Prostate gland (tissue), 2 donors: ENCODE measurements at regions not wholly inside any gene's neighbourhood (a gene's known extent, or its start where the extent isn't known, plus 50 kb on each side); places are given as distances from the start of the nearest gene placed in this dataset.
"Not testable (repeated sequence)": the region's sequence is repeated elsewhere in the genome, so short reads cannot be mapped to it uniquely, and the experiment has no call there.

Source experiments
- DNase-seq: peaks from one replicate; pipeline ENCODE4 v3.0.0-alpha.2; 2019; ENCODE audit warnings: low spot score
- H3K27ac ChIP-seq, 2 donors: fragments of 200-600 bp; sonication (generic); 2 replicates each; pipeline ENCODE4 v1.5.1; 2017 to 2019
- H3K27me3 ChIP-seq: fragments of 200-600 bp; sonication (generic); replicated peaks from 2 replicates; pipeline ENCODE4 v1.5.1; 2019; ENCODE audit not compliant: insufficient read depth
- H3K36me3 ChIP-seq, 2 donors: fragments of 200-600 bp; sonication (generic); 1 replicate in 1 of 2; 2 replicates in 1 of 2; pipeline versions ENCODE4 v1.5.1 to v1.8.1; 2017 to 2019
- H3K4me1 ChIP-seq: fragments of 200-600 bp; sonication (generic); replicated peaks from 2 replicates; pipeline ENCODE4 v1.5.1; 2019
- H3K4me3 ChIP-seq, 2 donors: fragments of 200-600 bp; sonication (generic); 2 replicates each; pipeline ENCODE4 v1.5.1; 2017 to 2019
- H3K9me3 ChIP-seq: fragments of 200-600 bp; sonication (generic); 2 replicates; pipeline ENCODE4 v1.5.1; 2017
- POLR2A ChIP-seq: fragments of 450-650 bp; IDR thresholded peaks from one replicate; pipeline ENCODE4 v1.6.1; 2016; ENCODE audit warnings: antibody characterized with exemption, mild to moderate bottlenecking
- POLR2AphosphoS5 ChIP-seq: sonication (generic); formaldehyde crosslinking; IDR thresholded peaks from one replicate; pipeline ENCODE4 v1.6.1; 2017; ENCODE audit warnings: antibody characterized with exemption
- WGBS: methylation state at CpG from one replicate; pipeline ENCODE4 v1.1.5; 2018; 5-methylcytosine and 5-hydroxymethylcytosine counted together
- intact Hi-C: fragments of 100-400 bp; cut with DNase I; formaldehyde crosslinking; loops from one replicate; pipeline ENCODE4 v1.14.2; 2022
- TF ChIP-seq, protein P1 (sequence below), 4 experiments: fragments of 200-600 bp in 2 of 4; fragments of 450-650 bp in 2 of 4; sonication (generic) in 2 of 4; IDR thresholded peaks; 1 replicate in 3 of 4; 2 replicates in 1 of 4; pipeline ENCODE4 v1.5.1; 2016 to 2019; ENCODE audit warnings: antibody characterized with exemption in 4 of 4, mild to moderate bottlenecking in 2 of 4, moderate library complexity in 2 of 4

DNA sequence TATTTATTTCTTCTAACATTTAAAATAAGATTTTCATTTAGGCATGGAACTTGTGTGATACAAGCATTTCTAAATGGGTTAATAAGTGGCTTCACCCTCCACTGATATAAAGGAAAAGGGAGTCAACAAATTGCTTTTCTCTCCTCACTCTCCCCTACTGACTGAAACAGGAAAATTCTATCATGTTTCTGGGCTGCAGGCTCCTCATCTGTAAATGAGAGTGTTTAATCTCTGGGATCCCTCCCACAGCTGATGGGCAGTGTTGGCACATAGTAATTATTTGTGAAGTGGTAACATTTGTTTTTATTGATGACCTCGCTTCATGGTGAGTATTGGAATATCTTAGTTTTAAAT, 69.8 kb upstream of the WARS2 start:
- Histone ChIP-seq H3K27me3 (no peaks in the 10 kb centered on the region), H3K9me3 (no peaks in the 10 kb centered on the region), H3K36me3 (no peaks in the 10 kb centered on the region), H3K4me3 (no peak overlapping the region), H3K27ac (no peak overlapping the region), H3K4me1 (no peaks in the 10 kb centered on the region)
- 100% methylated on average over 1 of the region's 1 CpG for WGBS
- no peak for DNase-seq
- TF ChIP-seq POLR2AphosphoS5 (no peak), POLR2A (no peak)
- TF ChIP-seq, protein P1, sequence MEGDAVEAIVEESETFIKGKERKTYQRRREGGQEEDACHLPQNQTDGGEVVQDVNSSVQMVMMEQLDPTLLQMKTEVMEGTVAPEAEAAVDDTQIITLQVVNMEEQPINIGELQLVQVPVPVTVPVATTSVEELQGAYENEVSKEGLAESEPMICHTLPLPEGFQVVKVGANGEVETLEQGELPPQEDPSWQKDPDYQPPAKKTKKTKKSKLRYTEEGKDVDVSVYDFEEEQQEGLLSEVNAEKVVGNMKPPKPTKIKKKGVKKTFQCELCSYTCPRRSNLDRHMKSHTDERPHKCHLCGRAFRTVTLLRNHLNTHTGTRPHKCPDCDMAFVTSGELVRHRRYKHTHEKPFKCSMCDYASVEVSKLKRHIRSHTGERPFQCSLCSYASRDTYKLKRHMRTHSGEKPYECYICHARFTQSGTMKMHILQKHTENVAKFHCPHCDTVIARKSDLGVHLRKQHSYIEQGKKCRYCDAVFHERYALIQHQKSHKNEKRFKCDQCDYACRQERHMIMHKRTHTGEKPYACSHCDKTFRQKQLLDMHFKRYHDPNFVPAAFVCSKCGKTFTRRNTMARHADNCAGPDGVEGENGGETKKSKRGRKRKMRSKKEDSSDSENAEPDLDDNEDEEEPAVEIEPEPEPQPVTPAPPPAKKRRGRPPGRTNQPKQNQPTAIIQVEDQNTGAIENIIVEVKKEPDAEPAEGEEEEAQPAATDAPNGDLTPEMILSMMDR (IDR thresholded peaks at IDR 0.05): no peak
- intact Hi-C loops: no loop called here

- H3K4me3 ChIP-seq, intact Hi-C loops, H3K36me3 ChIP-seq, H3K27ac ChIP-seq, H3K27me3 ChIP-seq, H3K4me1 ChIP-seq, H3K9me3 ChIP-seq, DNase-seq: not testable (repeated sequence)
- 81% methylated on average over 1 of the region's 1 CpG for WGBS
These were observed 72.8 kb upstream of the WARS2 start for GRCh38 chr1:119213213-119213612.

DNA sequence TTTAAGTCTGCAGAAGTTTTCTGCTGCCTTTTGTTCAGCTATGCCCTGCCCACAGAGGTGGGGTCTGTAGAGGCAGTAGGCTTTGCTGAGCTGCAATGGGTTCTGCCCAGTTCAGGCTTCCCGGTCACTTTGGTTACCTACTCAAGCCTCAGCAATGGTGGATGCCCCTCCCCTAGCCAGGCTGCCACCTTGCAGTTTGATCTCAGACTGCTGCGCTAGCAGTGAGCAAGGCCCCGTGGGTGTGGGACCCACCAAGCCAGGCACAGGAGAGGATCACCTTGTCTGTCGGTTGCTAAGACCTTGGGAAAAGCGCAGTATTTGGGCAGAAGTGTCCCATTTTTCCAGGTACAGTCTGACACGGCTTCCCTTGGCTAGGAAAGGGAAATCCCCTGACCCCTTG, 74.5 kb upstream of the WARS2 start:
- H3K27me3 ChIP-seq, H3K36me3 ChIP-seq, H3K27ac ChIP-seq, H3K4me1 ChIP-seq, H3K4me3 ChIP-seq, H3K9me3 ChIP-seq, intact Hi-C loops, DNase-seq: not testable (repeated sequence)
- 96% methylated on average over 6 of the region's 6 CpGs for WGBS

- no peak for DNase-seq
- Histone ChIP-seq H3K4me1 (no peaks in the 10 kb centered on the region), H3K27ac (no peak overlapping the region), H3K36me3 (no peaks in the 10 kb centered on the region), H3K9me3 (no peaks in the 10 kb centered on the region), H3K27me3 (no peaks in the 10 kb centered on the region), H3K4me3 (no peak overlapping the region)
- intact Hi-C loops: no loop called here
- TF ChIP-seq, protein P1 (IDR thresholded peaks at IDR 0.05): no peak
- TF ChIP-seq POLR2AphosphoS5: no peak
- TF ChIP-seq POLR2A: no peak
These were observed 76.9 kb upstream of the WARS2 start for GRCh38 chr1:119217309-119217828.

GRCh38 chr1:119219711-119220110, 79.3 kb upstream of the WARS2 start:
- intact Hi-C loops: no loop called here
- DNase-seq: no peak

GRCh38 chr1:119220991-119221390, 80.5 kb upstream of the WARS2 start:
- Histone ChIP-seq H3K4me3 (no peak overlapping the region), H3K36me3 (no peaks in the 10 kb centered on the region), H3K9me3 (no peaks in the 10 kb centered on the region), H3K27ac (no peak overlapping the region), H3K4me1 (no peaks in the 10 kb centered on the region), H3K27me3 (no peaks in the 10 kb centered on the region)
- intact Hi-C loops: no loop called here
- TF ChIP-seq POLR2A (no peak), POLR2AphosphoS5 (no peak)
- TF ChIP-seq, protein P1 (IDR thresholded peaks at IDR 0.05): no peak
- DNase-seq: no peak

More at GRCh38 chr1:119219711-119220110, 79.3 kb upstream of the WARS2 start:
- Histone ChIP-seq H3K4me1 (no peaks in the 10 kb centered on the region), H3K9me3 (no peaks in the 10 kb centered on the region), H3K27ac (no peak overlapping the region), H3K36me3 (no peaks in the 10 kb centered on the region), H3K4me3 (no peak overlapping the region), H3K27me3 (no peaks in the 10 kb centered on the region)
- no peak for TF ChIP-seq POLR2AphosphoS5
- TF ChIP-seq POLR2A: no peak
- TF ChIP-seq, protein P1 (IDR thresholded peaks at IDR 0.05): no peak
- WGBS: 73% methylated on average over 4 of the region's 4 CpGs
